ENCODE measurements at regions not wholly inside any gene's neighbourhood (a gene's known extent, or its start where the extent isn't known, plus 50 kb on each side); places are given as distances from the start of the nearest gene placed in this dataset.

GRCh38 chr13:68051910-68052309, 821.8 kb upstream of the PCDH9 start:
- DNase-seq (no peak), ATAC-seq (no peak)
- WGBS, 2 donors = 81 to 86% methylated on average over 5 of the region's 5 CpGs
- Histone ChIP-seq H3K36me3 (no peaks in the 10 kb centered on the region), H3K4me3 (no peak overlapping the region), H3K27ac (no peak overlapping the region), H3K27me3 (no peaks in the 10 kb centered on the region), H3K4me1 (no peaks in the 10 kb centered on the region), H3K9me3 (peaks cover 0 to 6% (median 0%) of the 10 kb centered on the region in 11 donors)
- no peak for TF ChIP-seq CTCF (IDR thresholded peaks at IDR 0.05)
- intact Hi-C loops (cut with DNase I) = no loop called here

DNA sequence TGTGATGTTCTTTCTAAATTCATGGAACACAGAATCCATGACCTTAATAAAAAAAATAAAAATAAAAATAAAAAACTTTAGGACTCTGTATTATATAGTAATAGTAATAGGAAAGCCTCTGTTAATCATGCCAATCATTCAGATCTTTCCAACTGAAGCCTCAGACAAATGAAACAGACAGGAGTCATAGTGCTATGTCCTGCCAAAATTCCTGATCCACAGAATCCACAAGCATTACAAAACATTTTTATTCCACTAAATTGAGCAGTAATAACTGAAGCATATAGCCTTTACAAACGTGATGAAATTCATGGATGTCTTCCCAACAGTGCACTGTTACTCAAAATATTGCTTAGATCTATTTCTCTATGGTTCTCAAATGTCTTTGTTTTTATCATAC, 820.6 kb upstream of the PCDH9 start:
- Histone ChIP-seq H3K27ac (no peak overlapping the region), H3K4me3 (no peak overlapping the region), H3K9me3 (peaks cover 0 to 2% (median 0%) of the 10 kb centered on the region in 11 donors), H3K36me3 (no peaks in the 10 kb centered on the region), H3K4me1 (no peaks in the 10 kb centered on the region), H3K27me3 (no peaks in the 10 kb centered on the region)
- 44 to 50% methylated on average over 1 of the region's 1 CpG for WGBS, 2 donors
- ATAC-seq = no peak
- DNase-seq = no peak
- TF ChIP-seq CTCF (IDR thresholded peaks at IDR 0.05) = no peak
- intact Hi-C loops (cut with DNase I) = no loop called here

GRCh38 chr13:68048802-68049359, 818.7 kb upstream of the PCDH9 start:
- Histone ChIP-seq H3K9me3 (no peaks in the 10 kb centered on the region), H3K27ac (no peak overlapping the region), H3K4me3 (no peak overlapping the region), H3K36me3 (no peaks in the 10 kb centered on the region), H3K4me1 (no peaks in the 10 kb centered on the region), H3K27me3 (no peaks in the 10 kb centered on the region)
- ATAC-seq (no peak), DNase-seq (no peak)
- WGBS, 2 donors = 58 to 59% methylated on average over 3 of the region's 3 CpGs
- TF ChIP-seq CTCF (IDR thresholded peaks at IDR 0.05) = no peak
- intact Hi-C loops (cut with DNase I) = no loop called here

- DNase-seq (no peak), ATAC-seq (no peak)
- Histone ChIP-seq H3K27ac (no peak overlapping the region), H3K4me1 (no peaks in the 10 kb centered on the region), H3K4me3 (no peak overlapping the region), H3K27me3 (no peaks in the 10 kb centered on the region), H3K9me3 (no peaks in the 10 kb centered on the region), H3K36me3 (no peaks in the 10 kb centered on the region)
- 65 to 66% methylated on average over 3 of the region's 3 CpGs for WGBS, 2 donors
- intact Hi-C loops (cut with DNase I) = no loop called here
- TF ChIP-seq CTCF (IDR thresholded peaks at IDR 0.05) = no peak
Measured at GRCh38 chr13:68047889-68048288, 817.8 kb upstream of the PCDH9 start.

All from heart right ventricle (tissue), 16 donors.